A549 (cell line): ENCODE measurements at regions not wholly inside any gene's neighbourhood (a gene's known extent, or its start where the extent isn't known, plus 50 kb on each side); places are given as distances from the start of the nearest gene placed in this dataset.

Source experiments
- EHMT2 ChIP-seq: fragments of 200-600 bp; sonication (generic); IDR thresholded peaks from 2 replicates; pipeline ENCODE4 v1.6.1; 2016; ENCODE audit warnings: antibody characterized with exemption, low read depth, mild to moderate bottlenecking, moderate library complexity
- MAFK ChIP-seq: fragments of 450-650 bp; IDR thresholded peaks from 2 replicates; pipeline ENCODE4 v1.6.1; 2014; ENCODE audit not compliant: partially characterized antibody
- POLR2A ChIP-seq: IDR thresholded peaks from 2 replicates; pipeline ENCODE4 v1.6.1; 2012; ENCODE audit warnings: mild to moderate bottlenecking, low read length
- TF ChIP-seq, protein P1 (sequence below): fragments of >200 bp; sonication (Bioruptor Twin); formaldehyde crosslinking; IDR thresholded peaks from 3 replicates; pipeline ENCODE4 v1.5.1; 2016
- TF ChIP-seq, protein P2 (sequence below): fragments of >200 bp; sonication (Bioruptor Twin); formaldehyde crosslinking; IDR thresholded peaks from 3 replicates; pipeline ENCODE4 v1.6.1; 2016
- TF ChIP-seq, protein P3 (sequence below): fragments of 200-600 bp; sonication (generic); IDR thresholded peaks from 2 replicates; pipeline ENCODE4 v1.6.1; 2016; ENCODE audit warnings: antibody characterized with exemption, mild to moderate bottlenecking, moderate library complexity
- TF ChIP-seq, protein P4 (sequence below): fragments of 150-350 bp; IDR thresholded peaks from 2 replicates; pipeline ENCODE4 v1.6.1; 2014; ENCODE audit warnings: low read depth, mild to moderate bottlenecking, low read length

DNA sequence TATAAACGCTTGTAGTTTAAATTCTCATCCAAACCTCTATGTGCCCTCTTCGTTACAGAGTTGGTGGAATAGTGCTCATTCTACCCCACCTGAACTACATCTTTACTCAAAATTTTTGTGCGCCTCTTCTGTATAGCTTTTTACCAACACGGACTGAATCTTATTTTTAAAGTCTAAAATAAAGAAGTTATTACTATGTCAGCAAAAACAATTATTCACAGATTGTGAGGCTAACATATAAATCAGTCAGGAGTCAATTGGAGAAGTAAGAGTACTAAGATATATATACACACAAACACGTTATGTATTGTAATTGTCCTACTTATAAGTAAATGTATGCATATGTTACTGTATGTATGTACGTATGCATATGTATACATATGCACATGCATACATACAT, 274.9 kb upstream of the ADGRL4 start:
- TF ChIP-seq, protein P1, sequence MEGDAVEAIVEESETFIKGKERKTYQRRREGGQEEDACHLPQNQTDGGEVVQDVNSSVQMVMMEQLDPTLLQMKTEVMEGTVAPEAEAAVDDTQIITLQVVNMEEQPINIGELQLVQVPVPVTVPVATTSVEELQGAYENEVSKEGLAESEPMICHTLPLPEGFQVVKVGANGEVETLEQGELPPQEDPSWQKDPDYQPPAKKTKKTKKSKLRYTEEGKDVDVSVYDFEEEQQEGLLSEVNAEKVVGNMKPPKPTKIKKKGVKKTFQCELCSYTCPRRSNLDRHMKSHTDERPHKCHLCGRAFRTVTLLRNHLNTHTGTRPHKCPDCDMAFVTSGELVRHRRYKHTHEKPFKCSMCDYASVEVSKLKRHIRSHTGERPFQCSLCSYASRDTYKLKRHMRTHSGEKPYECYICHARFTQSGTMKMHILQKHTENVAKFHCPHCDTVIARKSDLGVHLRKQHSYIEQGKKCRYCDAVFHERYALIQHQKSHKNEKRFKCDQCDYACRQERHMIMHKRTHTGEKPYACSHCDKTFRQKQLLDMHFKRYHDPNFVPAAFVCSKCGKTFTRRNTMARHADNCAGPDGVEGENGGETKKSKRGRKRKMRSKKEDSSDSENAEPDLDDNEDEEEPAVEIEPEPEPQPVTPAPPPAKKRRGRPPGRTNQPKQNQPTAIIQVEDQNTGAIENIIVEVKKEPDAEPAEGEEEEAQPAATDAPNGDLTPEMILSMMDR: no peak
- TF ChIP-seq POLR2A (no peak), EHMT2 (no peak), MAFK (peak; percentile 53)
- TF ChIP-seq, protein P2, sequence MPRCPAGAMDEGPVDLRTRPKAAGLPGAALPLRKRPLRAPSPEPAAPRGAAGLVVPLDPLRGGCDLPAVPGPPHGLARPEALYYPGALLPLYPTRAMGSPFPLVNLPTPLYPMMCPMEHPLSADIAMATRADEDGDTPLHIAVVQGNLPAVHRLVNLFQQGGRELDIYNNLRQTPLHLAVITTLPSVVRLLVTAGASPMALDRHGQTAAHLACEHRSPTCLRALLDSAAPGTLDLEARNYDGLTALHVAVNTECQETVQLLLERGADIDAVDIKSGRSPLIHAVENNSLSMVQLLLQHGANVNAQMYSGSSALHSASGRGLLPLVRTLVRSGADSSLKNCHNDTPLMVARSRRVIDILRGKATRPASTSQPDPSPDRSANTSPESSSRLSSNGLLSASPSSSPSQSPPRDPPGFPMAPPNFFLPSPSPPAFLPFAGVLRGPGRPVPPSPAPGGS: no peak
- TF ChIP-seq, protein P3, sequence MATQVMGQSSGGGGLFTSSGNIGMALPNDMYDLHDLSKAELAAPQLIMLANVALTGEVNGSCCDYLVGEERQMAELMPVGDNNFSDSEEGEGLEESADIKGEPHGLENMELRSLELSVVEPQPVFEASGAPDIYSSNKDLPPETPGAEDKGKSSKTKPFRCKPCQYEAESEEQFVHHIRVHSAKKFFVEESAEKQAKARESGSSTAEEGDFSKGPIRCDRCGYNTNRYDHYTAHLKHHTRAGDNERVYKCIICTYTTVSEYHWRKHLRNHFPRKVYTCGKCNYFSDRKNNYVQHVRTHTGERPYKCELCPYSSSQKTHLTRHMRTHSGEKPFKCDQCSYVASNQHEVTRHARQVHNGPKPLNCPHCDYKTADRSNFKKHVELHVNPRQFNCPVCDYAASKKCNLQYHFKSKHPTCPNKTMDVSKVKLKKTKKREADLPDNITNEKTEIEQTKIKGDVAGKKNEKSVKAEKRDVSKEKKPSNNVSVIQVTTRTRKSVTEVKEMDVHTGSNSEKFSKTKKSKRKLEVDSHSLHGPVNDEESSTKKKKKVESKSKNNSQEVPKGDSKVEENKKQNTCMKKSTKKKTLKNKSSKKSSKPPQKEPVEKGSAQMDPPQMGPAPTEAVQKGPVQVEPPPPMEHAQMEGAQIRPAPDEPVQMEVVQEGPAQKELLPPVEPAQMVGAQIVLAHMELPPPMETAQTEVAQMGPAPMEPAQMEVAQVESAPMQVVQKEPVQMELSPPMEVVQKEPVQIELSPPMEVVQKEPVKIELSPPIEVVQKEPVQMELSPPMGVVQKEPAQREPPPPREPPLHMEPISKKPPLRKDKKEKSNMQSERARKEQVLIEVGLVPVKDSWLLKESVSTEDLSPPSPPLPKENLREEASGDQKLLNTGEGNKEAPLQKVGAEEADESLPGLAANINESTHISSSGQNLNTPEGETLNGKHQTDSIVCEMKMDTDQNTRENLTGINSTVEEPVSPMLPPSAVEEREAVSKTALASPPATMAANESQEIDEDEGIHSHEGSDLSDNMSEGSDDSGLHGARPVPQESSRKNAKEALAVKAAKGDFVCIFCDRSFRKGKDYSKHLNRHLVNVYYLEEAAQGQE: no peak
- TF ChIP-seq, protein P4, sequence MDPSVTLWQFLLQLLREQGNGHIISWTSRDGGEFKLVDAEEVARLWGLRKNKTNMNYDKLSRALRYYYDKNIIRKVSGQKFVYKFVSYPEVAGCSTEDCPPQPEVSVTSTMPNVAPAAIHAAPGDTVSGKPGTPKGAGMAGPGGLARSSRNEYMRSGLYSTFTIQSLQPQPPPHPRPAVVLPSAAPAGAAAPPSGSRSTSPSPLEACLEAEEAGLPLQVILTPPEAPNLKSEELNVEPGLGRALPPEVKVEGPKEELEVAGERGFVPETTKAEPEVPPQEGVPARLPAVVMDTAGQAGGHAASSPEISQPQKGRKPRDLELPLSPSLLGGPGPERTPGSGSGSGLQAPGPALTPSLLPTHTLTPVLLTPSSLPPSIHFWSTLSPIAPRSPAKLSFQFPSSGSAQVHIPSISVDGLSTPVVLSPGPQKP: no peak
